MV-4-11 (cell line): ENCODE measurements at regions not wholly inside any gene's neighbourhood (a gene's known extent, or its start where the extent isn't known, plus 50 kb on each side); places are given as distances from the start of the nearest gene placed in this dataset.

Experiments
- DNase-seq: peaks from one replicate; lab custom pipeline; 2025; lab: John Stamatoyannopoulos, UW

DNA sequence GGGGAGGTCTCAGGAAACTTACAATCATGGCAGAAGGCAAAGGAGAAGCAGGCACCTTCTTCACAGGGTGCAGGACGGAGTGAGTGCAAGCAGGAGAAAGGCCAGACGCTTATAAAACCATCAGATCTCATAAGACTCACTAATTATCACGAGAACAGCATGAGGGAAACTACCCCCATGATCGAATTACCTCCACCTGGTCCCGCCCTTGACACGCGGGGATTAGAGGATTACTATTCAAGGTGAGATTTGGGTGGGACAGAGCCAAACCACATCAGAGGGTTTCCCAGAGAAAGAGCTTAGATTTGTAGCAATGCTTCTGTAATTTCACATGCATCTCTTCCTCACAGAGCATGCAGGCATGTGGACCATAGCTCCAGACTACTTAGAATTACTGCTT is 615.7 kb upstream of the UBE2E2 start:
- DNase-seq, result no peak

DNA sequence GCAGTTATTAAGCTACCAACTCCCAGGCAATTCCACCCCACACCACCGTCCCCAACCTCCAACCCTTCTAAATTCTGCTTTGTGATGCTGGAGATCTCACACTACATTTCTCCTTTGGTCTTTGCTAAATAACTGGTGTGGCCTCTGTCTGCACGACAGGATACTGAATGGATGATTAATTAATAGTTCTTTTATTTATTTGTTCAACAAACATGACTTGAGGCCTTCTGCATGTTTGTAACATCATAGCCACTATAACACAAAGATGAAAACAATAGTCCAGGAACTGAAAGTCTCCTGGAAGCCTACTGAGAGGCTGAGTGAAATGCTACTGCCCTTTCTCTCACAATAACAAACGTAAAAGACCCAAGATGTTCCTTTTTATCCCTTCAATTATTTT is 609.5 kb upstream of the UBE2E2 start:
- no peak for DNase-seq

DNA sequence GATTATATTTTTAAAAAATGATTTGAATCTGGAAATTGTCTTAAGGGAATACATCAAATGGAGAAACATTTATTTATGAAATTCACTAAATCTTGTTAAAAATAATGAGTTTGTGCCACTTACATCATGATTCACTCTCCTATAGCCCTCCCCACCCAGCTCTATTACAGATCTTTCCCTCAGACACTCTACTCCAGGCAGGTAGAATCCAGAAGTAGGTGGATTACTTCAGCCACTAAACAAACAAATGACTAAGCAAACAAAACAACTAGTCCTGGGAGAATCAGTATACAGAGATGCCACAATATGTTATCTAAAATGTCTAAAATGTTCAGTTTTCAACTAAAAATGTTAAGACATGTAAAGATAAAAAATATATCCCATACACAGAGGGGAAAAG is 608.1 kb upstream of the UBE2E2 start:
- DNase-seq, result no peak

DNA sequence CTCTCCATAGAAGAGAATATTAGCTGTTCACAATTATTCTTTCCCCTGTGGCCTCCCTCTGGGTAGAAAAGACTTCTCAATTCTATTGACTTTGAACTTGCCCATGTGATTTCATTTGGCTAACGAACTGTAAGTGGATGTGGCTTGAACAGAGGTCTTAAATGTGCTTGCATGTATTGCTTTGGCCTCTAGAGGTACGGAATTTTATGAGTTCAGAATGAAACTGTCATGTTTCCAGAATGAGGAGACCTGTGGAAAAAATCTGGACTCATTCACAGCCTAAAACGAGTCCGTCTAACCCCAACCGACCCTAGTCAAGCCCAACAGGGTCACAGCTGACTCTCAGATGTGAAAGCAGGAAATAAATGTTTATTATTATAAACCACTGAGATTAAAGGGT is 596.7 kb upstream of the UBE2E2 start:
- no peak for DNase-seq

DNA sequence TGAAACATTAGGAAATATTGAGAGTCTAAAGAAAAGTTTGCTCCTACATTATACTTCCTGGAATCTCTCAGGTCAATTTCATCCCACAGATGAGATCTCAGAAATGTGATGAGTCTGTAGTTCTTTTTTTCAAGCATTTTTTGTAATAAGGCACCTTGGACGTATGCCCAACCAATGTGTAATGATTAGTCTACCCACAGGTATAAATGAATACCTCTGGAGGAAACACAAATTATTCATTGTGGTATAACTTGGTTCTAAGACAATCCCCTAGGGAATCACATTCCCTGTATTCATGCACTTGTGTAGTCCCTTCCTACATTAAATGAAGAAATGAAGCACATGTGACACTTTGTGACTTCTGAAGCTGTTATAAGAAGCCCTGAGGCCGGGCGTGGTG is 596.2 kb upstream of the UBE2E2 start:
- no peak for DNase-seq

DNA sequence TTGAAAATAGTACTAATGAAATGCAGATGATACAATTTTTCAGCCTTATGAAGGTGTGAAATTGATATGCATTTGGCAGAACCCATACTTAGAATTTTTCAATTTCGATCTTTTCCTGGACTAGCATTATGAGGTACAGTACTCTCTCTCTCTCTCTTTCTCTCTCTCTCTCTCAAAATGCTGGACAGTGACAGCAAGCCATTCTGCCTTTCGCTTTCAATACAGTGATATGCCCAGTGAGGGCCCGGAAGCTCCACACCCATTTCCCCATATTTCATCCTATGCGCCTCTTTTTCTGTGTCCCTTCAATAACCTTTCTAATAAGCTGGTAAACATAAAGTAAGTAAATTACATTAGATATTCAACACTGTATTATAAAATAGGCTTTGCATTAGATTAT is 595.0 kb upstream of the UBE2E2 start:
- DNase-seq, result no peak

DNA sequence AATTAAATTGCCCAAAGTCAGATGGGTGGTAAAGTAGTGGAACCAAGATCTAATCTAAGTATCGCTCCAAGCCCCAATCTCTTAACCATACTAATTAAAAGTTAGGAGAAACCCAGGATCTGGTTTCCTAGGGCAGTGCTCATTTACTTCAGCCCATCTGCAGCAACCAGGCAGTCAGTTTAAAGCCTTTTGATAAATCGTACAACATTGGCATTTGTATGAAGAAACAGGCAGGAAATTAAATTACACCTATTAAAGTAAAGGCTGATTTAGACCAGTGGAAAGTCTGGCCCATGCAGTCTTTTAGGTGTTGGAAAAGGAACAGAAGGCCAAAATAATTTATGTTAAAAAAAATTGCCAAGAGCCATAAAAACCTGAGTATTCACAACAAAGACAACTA is 594.4 kb upstream of the UBE2E2 start:
- no peak for DNase-seq

DNA sequence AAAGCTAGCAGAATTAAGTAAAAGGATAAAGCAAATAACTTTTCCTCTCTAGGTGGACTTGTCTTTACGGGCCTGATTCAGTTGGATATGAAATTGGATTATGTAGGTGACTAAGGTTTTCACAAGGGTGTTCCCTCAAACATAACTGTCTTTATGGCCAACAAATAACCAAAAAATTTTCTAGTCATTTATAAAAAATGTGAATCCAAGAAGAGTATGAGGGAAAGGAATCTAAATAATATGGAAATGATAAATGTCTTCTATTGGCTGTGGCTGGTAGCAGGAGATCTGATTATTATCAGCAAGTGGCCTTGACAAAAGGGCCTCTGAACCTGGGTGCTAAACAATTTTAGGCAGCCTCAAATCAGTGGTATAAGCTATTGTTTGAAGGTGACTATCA is 594.0 kb upstream of the UBE2E2 start:
- no peak for DNase-seq

DNA sequence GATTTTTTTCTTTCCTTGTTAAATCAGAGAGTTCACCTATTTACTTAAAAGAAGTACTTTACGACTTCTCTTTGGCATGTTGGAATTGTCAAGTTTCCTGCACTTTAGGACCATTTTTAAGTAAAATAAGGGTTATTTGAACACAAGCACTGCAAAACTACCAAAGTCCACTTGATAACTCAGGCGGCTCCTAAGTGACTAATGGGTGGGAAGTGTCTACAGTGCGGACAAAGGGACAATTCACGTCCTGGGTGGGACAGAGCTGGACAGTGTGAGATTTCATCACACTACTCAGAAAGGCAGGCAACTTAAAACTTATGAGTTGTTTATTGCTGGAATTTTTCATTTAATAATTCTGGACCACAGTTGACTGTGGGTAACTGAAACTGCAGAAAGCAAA is 590.2 kb upstream of the UBE2E2 start:
- DNase-seq, result no peak

DNA sequence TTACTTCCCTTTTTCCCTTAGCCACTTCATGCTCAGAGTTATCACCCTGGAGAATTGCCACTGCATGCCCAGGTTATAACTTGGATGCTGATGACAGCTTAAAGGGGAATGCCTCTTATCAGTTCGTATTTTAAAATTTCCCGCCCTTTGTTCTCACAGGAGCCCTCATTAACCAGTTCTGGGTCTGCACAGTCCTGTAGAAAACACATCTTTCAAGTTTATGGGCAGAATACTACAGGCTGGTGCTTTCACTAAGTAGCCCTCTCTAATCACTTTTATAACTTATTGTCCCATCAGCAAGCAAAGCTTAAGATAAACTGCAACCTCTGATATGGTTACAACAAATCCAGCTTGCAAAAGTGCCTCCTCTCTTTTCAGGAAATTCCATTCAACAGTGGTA is 587.3 kb upstream of the UBE2E2 start:
- no peak for DNase-seq

DNA sequence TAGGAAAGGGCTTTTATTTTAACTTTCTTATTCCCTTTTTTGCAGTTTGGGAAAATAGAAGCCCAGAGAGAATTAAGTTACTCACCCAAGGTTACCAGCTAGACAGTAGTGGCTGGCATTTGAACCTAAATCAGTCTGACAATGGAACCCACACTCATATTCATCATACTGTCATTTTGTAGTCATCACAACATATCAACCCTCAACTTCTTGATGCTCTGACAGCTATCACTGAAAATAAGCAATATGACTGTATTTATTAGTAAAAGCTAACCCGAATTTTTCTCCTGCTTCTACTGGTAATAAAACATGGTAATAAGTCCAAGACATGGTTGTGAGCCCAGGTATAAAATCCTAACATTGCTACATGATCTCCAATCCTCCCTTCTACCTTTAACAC is 585.8 kb upstream of the UBE2E2 start:
- no peak for DNase-seq

DNA sequence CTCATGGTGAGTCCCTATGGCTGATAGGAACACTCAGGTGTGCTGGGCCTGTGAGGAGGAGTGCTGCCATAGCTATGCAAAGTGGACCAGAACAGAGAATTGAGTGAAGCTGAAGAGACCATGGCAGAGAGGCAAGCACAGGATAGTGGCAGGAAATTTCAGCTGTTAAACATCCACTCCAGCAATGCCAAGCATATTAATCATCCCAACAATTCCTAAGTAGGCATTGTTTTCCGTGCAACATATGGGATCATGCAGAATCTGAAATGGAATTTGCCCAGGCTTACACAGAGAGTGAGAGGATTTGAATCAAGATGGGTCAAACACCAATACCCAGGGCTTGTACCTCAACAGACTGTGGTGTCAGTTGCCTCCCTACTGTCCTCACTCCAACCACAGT is 582.6 kb upstream of the UBE2E2 start:
- no peak for DNase-seq

DNA sequence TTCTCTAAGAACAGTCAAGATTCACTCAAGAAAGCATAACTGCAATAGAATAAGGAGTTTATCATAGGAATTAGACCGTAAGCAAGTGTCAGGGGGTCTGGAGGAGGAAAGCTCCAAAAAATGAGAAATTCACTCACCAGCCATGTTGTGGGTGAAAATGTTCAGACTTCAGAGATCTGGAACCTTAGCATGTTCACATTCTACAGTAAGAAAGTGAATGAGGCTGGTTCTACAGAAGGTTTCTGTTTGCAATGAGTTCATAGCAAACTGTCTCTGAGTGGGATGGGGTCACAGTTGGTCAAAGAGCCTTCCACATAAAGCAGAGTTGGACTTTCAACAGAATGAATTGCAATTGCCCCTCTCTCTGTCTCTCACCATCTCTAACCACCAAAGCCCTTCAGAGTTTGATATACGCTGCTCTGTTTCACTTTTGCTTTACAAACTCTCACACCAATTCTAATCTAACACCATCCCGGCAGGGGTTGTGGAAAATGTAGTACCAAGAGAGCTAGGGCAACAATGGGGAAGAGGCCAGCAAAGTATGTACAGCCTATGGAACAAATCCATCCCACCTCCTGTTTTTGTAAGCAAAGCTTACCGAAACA is 581.8 kb upstream of the UBE2E2 start:
- no peak for DNase-seq

DNA sequence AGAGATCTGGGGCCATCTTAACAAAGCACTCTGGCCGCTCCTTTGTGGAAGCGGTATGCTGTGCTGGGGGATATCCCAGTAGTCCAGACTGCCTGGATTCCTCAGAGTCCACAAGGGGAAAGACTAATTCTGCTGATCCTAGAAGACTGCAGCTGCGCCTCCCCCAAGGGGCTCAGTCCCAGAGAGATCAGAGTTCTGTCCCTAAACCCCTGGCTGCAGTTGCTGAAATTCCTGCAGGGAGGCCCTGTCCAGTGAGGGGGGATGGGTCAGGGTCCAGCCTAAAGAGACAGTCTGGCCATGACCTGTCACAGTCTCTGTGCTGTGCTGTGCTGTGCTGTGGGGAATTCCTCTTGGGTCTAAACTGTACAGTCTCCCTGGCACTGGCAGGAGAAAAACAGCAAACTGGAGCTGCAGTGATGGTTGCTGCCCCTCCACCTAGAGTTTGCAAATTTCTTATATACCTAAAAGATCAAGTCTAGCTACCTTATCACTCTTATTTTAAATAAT is 575.1 kb upstream of the UBE2E2 start:
- DNase-seq, result no peak

DNA sequence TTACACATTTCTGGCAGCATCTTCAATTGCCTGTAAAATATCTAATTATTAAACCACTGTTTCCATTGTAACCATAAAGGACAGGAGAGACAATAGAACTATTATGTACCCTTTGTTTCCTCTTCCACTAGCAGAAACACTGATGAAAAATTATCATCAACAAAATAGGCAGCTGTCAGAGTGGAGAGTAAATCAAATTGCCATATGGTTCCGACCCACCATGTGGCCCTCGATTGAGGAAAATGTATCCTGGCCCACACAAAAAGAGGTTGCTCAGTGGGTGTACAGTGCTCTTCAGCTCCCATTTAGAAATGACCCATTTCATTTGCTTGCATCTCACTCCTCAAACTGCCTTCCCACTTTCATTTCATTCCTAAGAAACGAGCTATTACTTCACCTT is 570.6 kb upstream of the UBE2E2 start:
- DNase-seq, result no peak

DNA sequence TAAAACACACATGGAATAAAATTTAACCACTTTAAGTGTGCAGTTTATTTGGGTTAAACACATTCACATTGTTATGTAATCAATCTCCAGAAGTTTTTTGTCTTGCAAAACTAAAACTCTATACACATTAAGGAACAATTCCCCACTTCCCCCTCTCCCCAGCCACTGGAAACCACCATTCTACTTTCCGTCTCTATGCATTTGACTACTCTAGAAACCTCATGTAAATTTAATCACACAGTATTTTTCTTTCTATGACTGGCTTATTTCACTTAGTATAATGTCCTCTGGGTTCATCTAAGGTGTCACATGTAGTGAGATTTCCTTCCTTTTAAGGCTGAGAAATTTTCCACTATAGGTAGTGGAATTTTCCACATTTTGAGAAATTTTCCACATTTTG is 568.7 kb upstream of the UBE2E2 start:
- peak; percentile 80 for DNase-seq

DNA sequence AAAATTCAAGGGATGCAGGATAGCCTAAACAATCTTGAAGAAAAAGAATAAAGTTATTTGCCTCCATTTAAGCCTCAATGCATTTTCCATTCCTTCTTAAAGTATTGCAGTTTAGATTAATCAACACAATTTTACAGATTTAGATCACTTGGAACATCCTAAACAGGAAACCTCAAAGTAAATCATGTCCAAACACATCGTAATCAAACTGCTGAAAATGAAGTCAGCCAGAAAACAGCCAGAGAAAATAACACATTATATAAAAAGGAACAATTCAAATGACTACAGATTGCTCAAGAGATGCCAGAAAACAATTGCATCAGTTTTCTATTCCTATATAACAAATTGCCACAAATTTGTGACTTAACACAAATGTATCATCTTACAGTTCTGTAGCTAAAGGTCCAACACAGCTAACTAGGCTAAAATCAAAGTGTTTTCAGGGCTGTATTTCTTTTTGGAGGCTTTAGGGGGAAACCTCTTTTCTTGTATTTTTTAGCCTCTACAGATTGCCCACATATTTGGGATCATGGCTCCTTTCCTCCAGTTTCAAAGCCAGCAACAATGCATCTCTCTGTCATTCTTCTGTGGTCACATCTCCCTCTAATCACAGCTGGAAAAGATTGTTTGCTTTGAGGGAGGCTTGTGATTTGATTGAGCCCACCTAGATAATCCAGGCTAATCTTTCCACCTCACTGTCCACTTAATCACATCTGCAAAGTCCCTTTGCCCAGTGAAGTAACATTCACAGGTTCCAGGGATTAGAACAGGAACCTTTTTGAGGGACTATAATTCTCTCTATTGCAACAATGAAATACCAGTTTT is 543.3 kb upstream of the UBE2E2 start:
- DNase-seq, result no peak

DNA sequence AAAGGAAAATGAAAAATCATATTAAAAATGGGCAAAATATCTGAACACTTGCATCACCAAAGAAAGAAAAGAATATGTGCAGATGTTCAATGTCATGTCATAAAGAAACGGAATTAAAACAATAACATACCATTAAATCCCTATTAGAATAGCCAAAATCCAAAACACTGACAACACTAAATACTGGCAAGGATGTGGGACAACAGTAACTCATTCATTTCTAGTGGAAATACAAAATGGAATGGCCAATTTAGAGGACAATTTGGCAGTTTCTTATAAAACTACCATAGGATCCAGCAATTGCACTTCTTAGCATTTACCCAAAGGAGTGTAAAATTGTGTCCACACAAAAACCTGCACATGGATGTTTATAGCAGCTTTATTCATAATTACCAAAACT is 542.5 kb upstream of the UBE2E2 start:
- no peak for DNase-seq

DNA sequence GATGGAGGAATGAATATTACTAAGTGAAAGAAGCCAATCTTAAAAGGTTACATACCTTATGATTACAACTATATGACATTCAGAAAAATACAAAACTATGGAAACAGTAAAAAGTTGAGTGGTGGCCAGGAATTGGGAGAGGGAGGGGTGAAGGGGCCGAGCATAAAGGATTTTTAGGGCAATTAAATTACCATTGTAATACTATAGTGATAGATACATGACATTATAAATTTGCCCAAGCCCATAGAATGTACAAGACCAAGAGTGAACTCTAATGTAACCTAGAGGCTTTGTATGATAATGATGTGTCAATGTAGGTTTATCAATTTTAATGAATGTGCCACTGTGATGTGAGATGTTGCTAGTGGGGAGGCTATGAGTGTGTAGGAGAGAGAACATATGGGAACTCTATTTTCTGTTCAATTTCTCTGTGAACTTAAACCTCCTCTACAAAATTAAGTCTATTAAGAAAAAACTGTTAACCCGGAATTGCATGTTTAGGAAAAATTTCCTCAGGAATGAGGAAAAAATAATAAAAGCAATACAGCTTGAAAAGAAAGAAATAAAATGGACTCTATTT is 541.9 kb upstream of the UBE2E2 start:
- DNase-seq, result no peak

DNA sequence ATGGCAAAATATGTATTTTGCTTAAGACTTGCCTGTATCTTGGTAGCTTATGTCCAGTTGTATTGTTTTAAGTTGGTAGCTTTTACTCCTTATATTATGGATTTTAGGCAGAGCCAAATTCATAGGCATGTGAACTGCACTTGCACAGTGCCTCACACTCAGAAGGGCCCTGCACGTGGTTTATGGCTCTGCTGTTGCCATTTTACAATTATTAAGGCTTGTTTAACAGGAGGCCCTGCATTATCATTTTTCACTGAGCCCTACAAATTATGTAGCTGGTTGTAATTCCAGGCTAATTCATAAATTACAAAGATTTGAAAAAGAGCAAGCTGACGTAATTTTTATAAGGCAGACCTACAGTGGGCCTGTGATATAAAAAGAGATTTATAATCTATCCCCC is 537.6 kb upstream of the UBE2E2 start:
- no peak for DNase-seq

DNA sequence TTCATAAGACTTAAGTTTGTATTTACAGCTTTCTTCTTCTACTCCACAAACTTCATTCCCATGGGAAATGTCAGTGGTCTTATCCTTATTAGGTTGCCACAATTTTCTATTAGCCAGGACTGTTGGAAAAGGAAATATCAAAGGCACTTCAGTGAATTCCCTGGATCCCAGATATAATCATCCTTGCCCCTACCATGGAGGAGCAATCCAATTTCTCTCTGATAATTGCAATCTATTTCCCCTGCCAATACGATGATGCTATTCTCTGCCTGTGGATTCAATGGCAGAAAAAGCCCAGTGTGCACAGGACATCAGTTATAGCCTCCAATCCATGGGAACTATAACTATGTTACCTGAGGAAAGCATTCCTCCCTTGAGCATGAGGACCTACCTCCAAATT is 536.4 kb upstream of the UBE2E2 start:
- DNase-seq, result no peak

DNA sequence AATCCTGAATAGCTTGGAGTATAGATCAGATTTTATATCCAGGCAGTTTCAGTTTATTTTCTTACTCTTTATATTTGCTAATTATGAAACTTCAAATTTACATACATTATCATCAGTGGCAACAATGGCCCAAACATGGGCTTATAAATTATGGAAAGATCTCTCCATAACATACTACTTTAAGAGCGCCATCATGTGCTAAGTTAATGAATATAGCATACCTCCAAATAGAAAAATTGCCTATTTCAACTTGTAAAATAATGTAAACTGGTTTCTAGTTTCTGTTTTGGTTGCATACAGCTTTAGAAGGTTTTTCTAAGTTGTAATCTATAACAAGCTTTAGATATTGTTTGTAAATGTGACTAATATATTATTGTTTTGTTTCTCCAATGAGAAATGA is 531.3 kb upstream of the UBE2E2 start:
- no peak for DNase-seq

DNA sequence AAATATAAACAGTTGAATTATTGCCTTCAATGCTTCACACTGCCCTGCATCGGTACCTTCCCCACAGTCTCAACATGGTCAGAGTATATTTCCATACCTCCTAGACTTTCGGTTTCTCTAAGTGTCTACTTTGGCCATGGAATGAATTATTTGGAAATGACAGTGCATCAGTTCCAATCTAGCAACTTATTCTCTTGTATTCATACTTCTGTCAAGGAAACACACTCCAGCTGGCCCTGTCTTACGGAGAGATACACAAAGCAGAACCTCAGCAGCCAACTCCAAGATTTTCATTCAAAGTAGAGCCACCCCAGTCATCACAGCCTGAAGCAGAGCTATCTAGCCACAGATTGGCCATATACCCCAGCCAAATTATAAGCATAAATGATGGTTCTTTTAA is 518.4 kb upstream of the UBE2E2 start:
- DNase-seq, result no peak

DNA sequence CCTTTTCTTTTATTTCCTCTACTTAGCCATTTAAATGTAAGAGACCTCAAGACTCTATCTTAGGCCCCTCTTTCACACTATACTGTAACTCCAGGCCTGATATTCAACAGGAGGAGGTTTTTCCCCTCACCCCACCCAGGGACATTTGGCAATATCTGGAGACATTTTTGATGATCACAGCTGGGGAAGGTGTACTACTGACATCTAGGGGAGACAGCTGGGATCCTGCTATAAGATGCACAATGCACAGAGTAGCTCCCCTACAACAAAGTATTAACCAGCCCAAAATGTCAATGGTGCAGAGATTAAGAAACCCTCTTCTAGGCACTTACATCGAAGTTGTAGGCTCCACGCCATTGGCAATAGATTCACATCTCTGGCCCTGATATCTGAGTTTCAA is 517.5 kb upstream of the UBE2E2 start:
- DNase-seq, result peak; percentile 20
